SJCRH30 (cell line): ENCODE measurements at regions not wholly inside any gene's neighbourhood (a gene's known extent, or its start where the extent isn't known, plus 50 kb on each side); places are given as distances from the start of the nearest gene placed in this dataset.
"Not testable (repeated sequence)": the region's sequence is repeated elsewhere in the genome, so short reads cannot be mapped to it uniquely, and the experiment has no call there.

Experiments used
- DNase-seq, 2 experiments: peaks; one replicate each; pipeline ENCODE4 v3.0.0-alpha.2; 2015 to 2020
- H3K27ac ChIP-seq: fragments of 250-450 bp; sonication (Bioruptor Pico); 2 replicates; pipeline ENCODE4 v1.5.1; 2020; ENCODE audit warnings: mild to moderate bottlenecking, moderate library complexity
- H3K27me3 ChIP-seq: fragments of 250-450 bp; sonication (Bioruptor Pico); 2 replicates; pipeline ENCODE4 v1.5.1; 2020; ENCODE audit warnings: mild to moderate bottlenecking, moderate library complexity
- H3K36me3 ChIP-seq: fragments of 250-450 bp; sonication (Bioruptor Pico); 2 replicates; pipeline ENCODE4 v1.5.1; 2020; ENCODE audit warnings: mild to moderate bottlenecking, moderate library complexity
- H3K4me1 ChIP-seq: fragments of 250-450 bp; sonication (Bioruptor Pico); 2 replicates; pipeline ENCODE4 v1.5.1; 2020; ENCODE audit warnings: mild to moderate bottlenecking, moderate library complexity
- H3K4me3 ChIP-seq: fragments of 250-450 bp; sonication (Bioruptor Pico); 2 replicates; pipeline ENCODE4 v1.5.1; 2020; ENCODE audit warnings: mild to moderate bottlenecking, moderate library complexity
- H3K9me3 ChIP-seq: fragments of 250-450 bp; sonication (Bioruptor Pico); replicated peaks from 2 replicates; pipeline ENCODE4 v1.5.1; 2020; ENCODE audit warnings: mild to moderate bottlenecking, moderate library complexity

GRCh38 chr2:22970284-22970975 lies 414.5 kb upstream of the KLHL29 start:
- Histone ChIP-seq H3K27ac (no peak overlapping the region), H3K9me3 (no peaks in the 10 kb centered on the region), H3K27me3 (no peaks in the 10 kb centered on the region), H3K4me3 (no peak overlapping the region), H3K4me1 (no peaks in the 10 kb centered on the region), H3K36me3 (no peaks in the 10 kb centered on the region)
- DNase-seq: no peak

GRCh38 chr2:22970991-22971390 lies 414.0 kb upstream of the KLHL29 start:
- H3K4me1 ChIP-seq: no peaks in the 10 kb centered on the region
- no peak for DNase-seq
- no peak overlapping the region for H3K4me3 ChIP-seq
- H3K27ac ChIP-seq: no peak overlapping the region
- no peaks in the 10 kb centered on the region for H3K27me3 ChIP-seq
- no peaks in the 10 kb centered on the region for H3K9me3 ChIP-seq
- no peaks in the 10 kb centered on the region for H3K36me3 ChIP-seq

GRCh38 chr2:22981785-22982184 lies 403.2 kb upstream of the KLHL29 start:
- Histone ChIP-seq H3K9me3 (no peaks in the 10 kb centered on the region), H3K4me1 (no peaks in the 10 kb centered on the region), H3K36me3 (no peaks in the 10 kb centered on the region), H3K27me3 (no peaks in the 10 kb centered on the region), H3K4me3 (no peak overlapping the region), H3K27ac (no peak overlapping the region)
- DNase-seq: no peak

- not testable (repeated sequence) for H3K27me3 ChIP-seq, H3K9me3 ChIP-seq, H3K4me3 ChIP-seq, DNase-seq, H3K4me1 ChIP-seq, H3K27ac ChIP-seq, H3K36me3 ChIP-seq
Measured at GRCh38 chr2:22984152-22984551, 400.8 kb upstream of the KLHL29 start.

GRCh38 chr2:22990246-22990645 lies 394.7 kb upstream of the KLHL29 start:
- H3K27me3 ChIP-seq: no peaks in the 10 kb centered on the region
- H3K27ac ChIP-seq: no peak overlapping the region
- no peaks in the 10 kb centered on the region for H3K36me3 ChIP-seq

GRCh38 chr2:22991844-22992243 lies 393.1 kb upstream of the KLHL29 start:
- Histone ChIP-seq H3K27me3 (no peaks in the 10 kb centered on the region), H3K27ac (no peak overlapping the region), H3K4me3 (no peak overlapping the region), H3K4me1 (no peaks in the 10 kb centered on the region), H3K9me3 (no peaks in the 10 kb centered on the region), H3K36me3 (no peaks in the 10 kb centered on the region)
- no peak for DNase-seq

More at GRCh38 chr2:22990246-22990645, 394.7 kb upstream of the KLHL29 start:
- DNase-seq: no peak
- no peak overlapping the region for H3K4me3 ChIP-seq
- no peaks in the 10 kb centered on the region for H3K4me1 ChIP-seq
- no peaks in the 10 kb centered on the region for H3K9me3 ChIP-seq

- Histone ChIP-seq H3K4me1 (no peaks in the 10 kb centered on the region), H3K4me3 (no peak overlapping the region), H3K27ac (no peak overlapping the region), H3K36me3 (no peaks in the 10 kb centered on the region), H3K9me3 (no peaks in the 10 kb centered on the region), H3K27me3 (no peaks in the 10 kb centered on the region)
- no peak for DNase-seq
Measured at GRCh38 chr2:22992441-22992840, 392.5 kb upstream of the KLHL29 start.

GRCh38 chr2:22993250-22993649 lies 391.7 kb upstream of the KLHL29 start:
- DNase-seq: no peak
- H3K4me1 ChIP-seq: no peaks in the 10 kb centered on the region
- H3K4me3 ChIP-seq: no peak overlapping the region
- H3K27me3 ChIP-seq: no peaks in the 10 kb centered on the region
- no peaks in the 10 kb centered on the region for H3K36me3 ChIP-seq
- H3K27ac ChIP-seq: no peak overlapping the region
- no peaks in the 10 kb centered on the region for H3K9me3 ChIP-seq

GRCh38 chr2:22995576-22995975 lies 389.4 kb upstream of the KLHL29 start:
- Histone ChIP-seq H3K27ac (no peak overlapping the region), H3K9me3 (no peaks in the 10 kb centered on the region), H3K27me3 (no peaks in the 10 kb centered on the region), H3K4me1 (no peaks in the 10 kb centered on the region), H3K36me3 (no peaks in the 10 kb centered on the region), H3K4me3 (no peak overlapping the region)
- DNase-seq: no peak

- Histone ChIP-seq H3K9me3 (0 out of 2 replicates have a peak, but pooled peaks cover 4% of the 10 kb centered on the region), H3K4me1 (no peaks in the 10 kb centered on the region), H3K27ac (no peak overlapping the region), H3K27me3 (no peaks in the 10 kb centered on the region), H3K36me3 (no peaks in the 10 kb centered on the region), H3K4me3 (no peak overlapping the region)
- DNase-seq: no peak
Measured at GRCh38 chr2:22996911-22997310, 388.1 kb upstream of the KLHL29 start.

- no peak overlapping the region for H3K27ac ChIP-seq
- H3K4me3 ChIP-seq: no peak overlapping the region
- no peak for DNase-seq
- H3K27me3 ChIP-seq: no peaks in the 10 kb centered on the region
- H3K4me1 ChIP-seq: no peaks in the 10 kb centered on the region
- 0 out of 2 replicates have a peak, but pooled peaks cover 4% of the 10 kb centered on the region for H3K9me3 ChIP-seq
- H3K36me3 ChIP-seq: no peaks in the 10 kb centered on the region
Measured at GRCh38 chr2:22998359-22998758, 386.6 kb upstream of the KLHL29 start.

- no peak for DNase-seq
- no peak overlapping the region for H3K4me3 ChIP-seq
- H3K36me3 ChIP-seq: no peaks in the 10 kb centered on the region
- H3K27ac ChIP-seq: no peak overlapping the region
- H3K27me3 ChIP-seq: no peaks in the 10 kb centered on the region
- 0 out of 2 replicates have a peak, but pooled peaks cover 4% of the 10 kb centered on the region for H3K9me3 ChIP-seq
- no peaks in the 10 kb centered on the region for H3K4me1 ChIP-seq
Measured at GRCh38 chr2:22999951-23000350, 385.0 kb upstream of the KLHL29 start.

GRCh38 chr2:23002234-23002633 lies 382.7 kb upstream of the KLHL29 start:
- Histone ChIP-seq H3K36me3 (no peaks in the 10 kb centered on the region), H3K27ac (no peak overlapping the region), H3K27me3 (no peaks in the 10 kb centered on the region), H3K4me1 (no peaks in the 10 kb centered on the region), H3K9me3 (0 out of 2 replicates have a peak, but pooled peaks cover 4% of the 10 kb centered on the region), H3K4me3 (no peak overlapping the region)
- peak in 1 of 2 experiments; percentile 20 for DNase-seq

GRCh38 chr2:23005469-23005868 lies 379.5 kb upstream of the KLHL29 start:
- H3K4me3 ChIP-seq: no peak overlapping the region
- H3K36me3 ChIP-seq: no peaks in the 10 kb centered on the region
- no peaks in the 10 kb centered on the region for H3K4me1 ChIP-seq
- H3K27ac ChIP-seq: no peak overlapping the region
- DNase-seq: no peak
- H3K9me3 ChIP-seq: 0 out of 2 replicates have a peak, but pooled peaks cover 4% of the 10 kb centered on the region
- H3K27me3 ChIP-seq: no peaks in the 10 kb centered on the region

- no peak overlapping the region for H3K4me3 ChIP-seq
- DNase-seq: no peak
- no peaks in the 10 kb centered on the region for H3K36me3 ChIP-seq
- no peaks in the 10 kb centered on the region for H3K4me1 ChIP-seq
- no peaks in the 10 kb centered on the region for H3K9me3 ChIP-seq
- H3K27ac ChIP-seq: no peak overlapping the region
- no peaks in the 10 kb centered on the region for H3K27me3 ChIP-seq
Measured at GRCh38 chr2:23007631-23008235, 377.2 kb upstream of the KLHL29 start.

GRCh38 chr2:23008440-23008839 lies 376.5 kb upstream of the KLHL29 start:
- H3K4me3 ChIP-seq: no peak overlapping the region
- no peaks in the 10 kb centered on the region for H3K27me3 ChIP-seq
- no peak overlapping the region for H3K27ac ChIP-seq
- no peak for DNase-seq
- no peaks in the 10 kb centered on the region for H3K4me1 ChIP-seq
- H3K36me3 ChIP-seq: no peaks in the 10 kb centered on the region
- H3K9me3 ChIP-seq: no peaks in the 10 kb centered on the region
